Mesothelial cell of epicardium (in vitro differentiated cells): ENCODE measurements at regions not wholly inside any gene's neighbourhood (a gene's known extent, or its start where the extent isn't known, plus 50 kb on each side); places are given as distances from the start of the nearest gene placed in this dataset.

Experiments used
- DNase-seq, 2 experiments: peaks; one replicate each; pipeline ENCODE4 v3.0.0; 2021; ENCODE audit warnings: low spot score in 2 of 2; ENCODE audit not compliant: unreplicated experiment in 2 of 2
- H3K27ac Mint-ChIP-seq: 2 replicates; pipeline ENCODE4 v1.8.0; 2021; ENCODE audit warnings: mixed read lengths
- H3K27me3 Mint-ChIP-seq: 2 replicates; pipeline ENCODE4 v1.8.0; 2021; ENCODE audit warnings: low read depth, mixed read lengths
- H3K36me3 Mint-ChIP-seq: 2 replicates; pipeline ENCODE4 v1.8.0; 2021; ENCODE audit warnings: mixed read lengths
- H3K4me1 Mint-ChIP-seq: 2 replicates; pipeline ENCODE4 v1.8.0; 2021; ENCODE audit warnings: mixed read lengths
- H3K4me3 Mint-ChIP-seq: 2 replicates; pipeline ENCODE4 v1.8.0; 2021; ENCODE audit warnings: mild to moderate bottlenecking, moderate library complexity, mixed read lengths
- H3K9me3 Mint-ChIP-seq: 2 replicates; pipeline ENCODE4 v1.8.0; 2021; ENCODE audit warnings: mixed read lengths
- CTCF ChIP-seq: fragments of 200-600 bp; sonication (generic); IDR thresholded peaks from one replicate; pipeline ENCODE4 v1.5.0; 2021; ENCODE audit warnings: antibody characterized with exemption; ENCODE audit not compliant: unreplicated experiment

GRCh38 chrX:87727620-87728019, 210.0 kb downstream of the KLHL4 start:
- TF ChIP-seq CTCF = no peak
- Mint-ChIP-seq H3K36me3 (no peaks in the 10 kb centered on the region), H3K27me3 (no peaks in the 10 kb centered on the region), H3K9me3 (peaks cover 11% of the 10 kb centered on the region), H3K4me1 (no peaks in the 10 kb centered on the region), H3K4me3 (no peak overlapping the region), H3K27ac (no peak overlapping the region)
- no peak for DNase-seq

GRCh38 chrX:87728024-87728423, 210.4 kb downstream of the KLHL4 start:
- H3K27me3 Mint-ChIP-seq = no peaks in the 10 kb centered on the region
- H3K36me3 Mint-ChIP-seq = no peaks in the 10 kb centered on the region
- H3K27ac Mint-ChIP-seq = no peak overlapping the region
- TF ChIP-seq CTCF = no peak
- no peaks in the 10 kb centered on the region for H3K4me1 Mint-ChIP-seq
- DNase-seq = no peak
- H3K9me3 Mint-ChIP-seq = peaks cover 15% of the 10 kb centered on the region
- H3K4me3 Mint-ChIP-seq = no peak overlapping the region

GRCh38 chrX:87728459-87728858, 210.9 kb downstream of the KLHL4 start:
- Mint-ChIP-seq H3K4me1 (no peaks in the 10 kb centered on the region), H3K9me3 (peaks cover 19% of the 10 kb centered on the region), H3K36me3 (no peaks in the 10 kb centered on the region), H3K27ac (no peak overlapping the region), H3K27me3 (no peaks in the 10 kb centered on the region), H3K4me3 (no peak overlapping the region)
- no peak for TF ChIP-seq CTCF
- DNase-seq = no peak

- H3K9me3 Mint-ChIP-seq = peaks cover 10% of the 10 kb centered on the region
- no peak overlapping the region for H3K4me3 Mint-ChIP-seq
- H3K27me3 Mint-ChIP-seq = no peaks in the 10 kb centered on the region
- DNase-seq = no peak
- H3K36me3 Mint-ChIP-seq = no peaks in the 10 kb centered on the region
- TF ChIP-seq CTCF = no peak
- no peak overlapping the region for H3K27ac Mint-ChIP-seq
- H3K4me1 Mint-ChIP-seq = peaks cover 7% of the 10 kb centered on the region
Measured at GRCh38 chrX:87732133-87732532, 214.5 kb downstream of the KLHL4 start.

- no peaks in the 10 kb centered on the region for H3K36me3 Mint-ChIP-seq
- no peaks in the 10 kb centered on the region for H3K27me3 Mint-ChIP-seq
- H3K4me1 Mint-ChIP-seq = peaks cover 10% of the 10 kb centered on the region
- no peak for TF ChIP-seq CTCF
- no peak overlapping the region for H3K4me3 Mint-ChIP-seq
- peak overlapping the region; percentile 56 for H3K27ac Mint-ChIP-seq
- no peak for DNase-seq
- H3K9me3 Mint-ChIP-seq = peaks cover 10% of the 10 kb centered on the region
Measured at GRCh38 chrX:87736576-87736975, 219.0 kb downstream of the KLHL4 start.

- no peak overlapping the region for H3K27ac Mint-ChIP-seq
- H3K36me3 Mint-ChIP-seq = no peaks in the 10 kb centered on the region
- H3K27me3 Mint-ChIP-seq = no peaks in the 10 kb centered on the region
- TF ChIP-seq CTCF = no peak
- no peaks in the 10 kb centered on the region for H3K9me3 Mint-ChIP-seq
- H3K4me1 Mint-ChIP-seq = no peaks in the 10 kb centered on the region
- H3K4me3 Mint-ChIP-seq = no peak overlapping the region
- no peak for DNase-seq
Measured at GRCh38 chrX:87744391-87744790, 226.8 kb downstream of the KLHL4 start.
